ENCODE measurements at regions not wholly inside any gene's neighbourhood (a gene's known extent, or its start where the extent isn't known, plus 50 kb on each side); places are given as distances from the start of the nearest gene placed in this dataset.
A peak's percentile ranks its signal among the peaks of the same experiment; 100 is the strongest.

- DNase-seq: no peak
Measured at GRCh38 chr2:217687771-217688170, 315.0 kb downstream of the TNS1 start.

DNA sequence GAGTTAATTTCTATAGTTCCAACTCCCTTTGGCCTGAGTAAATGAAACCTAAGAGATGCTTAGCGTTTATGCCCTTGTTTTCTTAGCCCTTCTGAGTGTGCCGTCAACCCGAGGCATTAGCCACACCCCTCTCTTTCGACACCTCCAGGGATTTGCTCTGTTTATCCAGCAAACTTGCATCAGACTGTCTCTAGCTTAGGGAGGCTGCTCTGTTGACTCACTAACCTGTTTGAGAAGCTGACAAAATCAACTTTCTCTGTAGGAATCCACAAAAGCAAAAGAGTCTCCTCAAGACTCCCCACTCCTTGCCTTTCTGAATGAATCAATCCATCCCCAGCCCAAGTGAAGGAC lies 317.6 kb downstream of the TNS1 start:
- DNase-seq: no peak

DNA sequence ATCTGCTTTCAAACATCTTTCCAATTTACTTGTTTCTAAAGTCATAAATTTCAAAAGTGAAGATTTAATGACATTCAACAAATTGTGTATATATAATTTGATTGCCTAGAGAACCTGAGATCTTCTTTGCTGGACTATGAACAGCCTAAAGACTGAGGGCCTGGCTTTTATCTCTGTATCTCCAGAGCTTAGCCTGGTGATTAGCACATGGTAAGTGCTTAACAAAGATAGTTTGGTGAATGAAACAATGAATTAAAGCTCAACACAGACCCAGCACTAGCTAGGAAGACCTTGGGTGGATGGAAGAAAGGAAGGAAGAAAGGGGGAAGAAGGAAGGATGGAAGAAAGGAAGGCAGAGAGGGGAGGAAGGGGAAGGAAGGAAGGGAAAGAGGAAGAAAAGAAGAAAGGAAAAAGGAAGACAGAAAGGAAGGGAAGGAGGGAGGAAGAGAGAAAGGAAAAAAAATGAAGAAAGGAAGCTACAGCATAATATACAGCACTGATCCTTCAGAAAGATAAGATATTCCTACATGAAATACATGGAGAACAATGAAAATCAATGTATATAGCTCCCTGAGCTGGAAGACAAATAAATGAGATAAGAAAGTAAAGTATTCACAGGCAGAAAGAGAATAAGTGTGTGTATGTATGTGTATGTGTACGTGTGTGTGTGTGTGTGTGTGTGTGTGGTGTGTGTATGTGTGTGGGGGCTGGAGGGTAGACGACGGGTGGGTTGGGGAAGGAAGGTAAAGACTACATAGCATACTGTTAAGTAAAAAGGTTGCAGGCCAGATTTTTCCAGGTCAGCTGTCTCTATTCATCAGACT lies 318.2 kb downstream of the TNS1 start:
- no peak for DNase-seq

- DNase-seq: no peak
Measured at GRCh38 chr2:217683106-217683870, 319.5 kb downstream of the TNS1 start.

GRCh38 chr2:217681791-217682190 lies 321.0 kb downstream of the TNS1 start:
- DNase-seq: no peak

DNA sequence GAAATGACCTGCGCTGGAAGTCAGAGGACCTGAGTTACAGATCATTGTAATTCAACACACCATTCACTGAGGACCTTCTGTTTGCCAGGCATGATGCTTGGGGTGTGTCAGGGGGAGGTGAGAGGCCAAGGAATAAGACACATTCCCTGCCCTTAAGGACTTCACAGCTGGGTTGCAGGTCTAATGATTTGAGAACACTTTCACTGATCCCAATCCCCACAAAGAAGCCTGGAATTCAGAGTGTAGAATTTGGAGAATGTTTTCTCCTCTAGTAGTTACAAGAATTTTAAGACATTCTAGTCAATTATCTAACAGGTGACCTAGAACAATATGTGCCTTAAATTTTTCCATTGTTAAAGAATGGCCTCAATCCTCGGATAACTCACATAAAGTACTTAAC lies 322.4 kb downstream of the TNS1 start:
- DNase-seq: no peak

GRCh38 chr2:217673627-217674026 lies 329.2 kb downstream of the TNS1 start:
- no peak for DNase-seq

- no peak for DNase-seq
Measured at GRCh38 chr2:217672472-217672871, 330.3 kb downstream of the TNS1 start.

DNA sequence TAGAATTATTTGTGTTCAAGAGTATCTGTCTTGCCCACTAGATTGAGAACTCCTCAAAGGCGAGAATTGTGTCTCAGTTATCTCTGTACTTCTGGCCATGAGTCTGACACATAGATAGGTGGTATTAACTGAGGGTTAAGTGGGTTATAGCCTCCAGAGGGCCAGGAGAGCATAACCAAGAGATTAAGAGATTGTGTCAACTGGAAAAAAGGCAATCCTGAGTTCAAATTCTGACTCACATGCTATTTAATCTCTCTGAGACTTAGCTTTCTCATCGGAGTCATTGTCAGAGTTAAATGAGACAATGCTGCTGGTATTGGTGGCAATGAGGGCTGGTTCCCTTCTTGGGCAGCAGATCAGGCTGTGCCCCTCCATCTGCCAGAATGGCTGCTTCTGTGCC lies 330.9 kb downstream of the TNS1 start:
- no peak for DNase-seq

GRCh38 chr2:217671075-217671474 lies 331.7 kb downstream of the TNS1 start:
- no peak for DNase-seq

DNA sequence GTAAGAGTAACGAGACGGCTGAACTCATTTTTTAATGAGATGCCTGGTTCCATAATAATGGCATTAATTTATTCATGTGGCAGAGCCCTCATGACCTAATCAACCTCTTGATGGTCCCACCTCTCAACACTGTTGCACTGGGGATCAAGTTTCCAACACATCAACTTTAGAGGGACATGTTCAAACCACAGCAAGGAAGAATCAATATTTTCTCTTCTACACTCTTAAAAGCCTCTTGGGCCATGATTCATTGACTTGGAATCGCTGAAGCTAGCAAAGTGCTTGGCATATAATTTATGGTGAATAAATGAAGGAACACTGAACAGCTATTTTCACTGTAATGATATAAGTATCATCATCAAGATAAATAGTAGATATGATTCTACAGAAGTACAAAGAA lies 333.0 kb downstream of the TNS1 start:
- no peak for DNase-seq

DNA sequence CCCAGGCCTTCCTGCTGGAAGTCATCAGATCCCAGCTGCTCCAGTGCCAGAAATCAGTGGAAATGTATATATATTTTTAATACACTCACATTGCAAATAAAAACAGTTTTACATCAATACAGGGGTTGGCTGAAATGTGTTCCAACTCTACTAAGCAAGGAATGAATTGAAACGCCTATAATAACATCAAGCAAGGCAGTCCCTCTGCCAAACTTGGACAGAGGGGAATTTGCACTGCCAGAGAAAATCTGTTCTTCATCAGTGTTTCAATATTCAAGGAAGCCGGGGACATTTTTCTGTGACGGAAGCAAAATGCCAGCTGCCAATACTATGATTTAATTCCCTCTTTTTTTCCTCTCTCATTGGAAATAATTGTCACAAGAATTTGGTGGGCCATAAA lies 335.3 kb downstream of the TNS1 start:
- peak; percentile 87 for DNase-seq

DNA sequence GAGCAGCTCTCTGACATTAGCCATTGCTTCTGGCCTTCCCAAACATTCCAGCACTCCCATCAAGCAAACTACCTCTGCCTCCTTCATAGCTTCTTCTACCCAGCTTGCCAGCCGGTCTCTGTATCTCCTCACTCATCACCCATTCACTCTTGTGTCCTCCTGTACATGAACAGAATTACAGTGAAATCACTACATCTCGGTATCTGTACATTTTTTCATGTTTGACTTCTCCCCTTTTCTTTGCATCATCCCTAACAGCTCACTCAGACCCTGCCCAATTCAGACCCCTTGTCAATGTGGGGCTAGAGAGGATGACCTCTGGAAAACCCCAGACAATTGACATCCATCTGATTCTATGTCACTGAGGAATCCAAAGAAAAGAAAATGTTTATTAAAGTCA lies 335.8 kb downstream of the TNS1 start:
- DNase-seq: no peak

- DNase-seq: no peak
Measured at GRCh38 chr2:217666338-217666737, 336.5 kb downstream of the TNS1 start.

DNA sequence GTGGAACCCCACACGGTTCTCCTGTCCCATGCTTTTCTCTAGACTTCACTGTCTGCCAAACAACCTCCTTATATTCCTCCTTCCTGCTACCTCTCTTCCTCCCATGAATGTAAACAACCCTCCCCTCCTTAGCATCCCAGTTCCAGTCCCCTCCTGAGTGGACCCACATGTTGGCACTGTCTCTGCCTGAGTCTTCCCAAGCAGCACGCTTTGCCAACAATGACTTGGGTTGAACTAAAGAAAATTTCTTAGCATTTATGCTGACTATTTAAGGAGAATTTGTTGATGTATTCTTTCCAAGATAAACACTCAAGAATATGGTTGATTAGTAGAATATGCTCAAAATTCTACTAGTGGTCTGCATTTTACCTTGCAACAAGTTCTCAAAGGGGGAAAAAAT lies 338.0 kb downstream of the TNS1 start:
- DNase-seq: no peak

GRCh38 chr2:217662984-217663602 lies 339.7 kb downstream of the TNS1 start:
- DNase-seq: no peak

- no peak for DNase-seq
Measured at GRCh38 chr2:217661378-217661777, 341.4 kb downstream of the TNS1 start.

DNA sequence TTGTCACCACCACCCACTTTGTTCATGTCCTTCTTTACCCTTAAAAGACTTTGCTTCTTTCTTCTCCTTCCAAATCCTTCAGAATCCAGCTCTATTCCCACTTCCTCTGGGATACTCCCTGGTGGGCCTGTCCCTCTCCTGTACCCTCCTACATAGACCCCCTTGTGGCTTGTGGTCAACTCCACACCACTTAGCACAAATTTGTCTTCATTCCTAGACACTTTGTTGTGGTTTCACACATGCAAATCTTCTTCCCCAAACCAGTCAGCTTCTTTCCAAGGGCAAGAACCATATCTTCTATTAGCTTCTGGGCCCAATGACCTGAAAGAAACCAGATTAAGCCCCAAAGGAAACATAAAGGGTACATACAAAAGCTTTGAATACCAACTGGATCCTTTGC lies 342.4 kb downstream of the TNS1 start:
- DNase-seq: no peak

- DNase-seq: no peak
Measured at GRCh38 chr2:217658806-217659205, 344.0 kb downstream of the TNS1 start.

GRCh38 chr2:217657252-217657651 lies 345.5 kb downstream of the TNS1 start:
- DNase-seq: no peak

- no peak for DNase-seq
Measured at GRCh38 chr2:217656316-217656715, 346.5 kb downstream of the TNS1 start.

DNA sequence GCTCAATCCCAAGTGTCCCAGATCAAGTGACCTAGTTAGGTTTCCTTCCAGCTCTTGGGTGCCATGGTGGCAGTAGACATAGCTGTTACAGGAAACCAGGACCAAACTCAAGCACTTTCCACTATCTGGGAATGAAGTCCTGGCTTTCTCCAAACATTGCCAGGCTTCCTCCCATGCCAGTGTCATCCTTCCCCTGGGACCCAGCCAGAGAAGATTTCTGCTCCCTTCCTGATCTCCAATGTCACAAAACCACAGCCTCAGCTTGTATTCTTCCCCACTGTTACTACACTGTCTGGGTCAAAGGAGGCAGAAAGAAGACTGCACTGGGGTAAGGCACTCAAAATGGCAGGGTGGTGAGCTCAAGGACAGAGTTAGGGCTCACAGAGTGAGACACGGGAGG lies 347.1 kb downstream of the TNS1 start:
- no peak for DNase-seq

DNA sequence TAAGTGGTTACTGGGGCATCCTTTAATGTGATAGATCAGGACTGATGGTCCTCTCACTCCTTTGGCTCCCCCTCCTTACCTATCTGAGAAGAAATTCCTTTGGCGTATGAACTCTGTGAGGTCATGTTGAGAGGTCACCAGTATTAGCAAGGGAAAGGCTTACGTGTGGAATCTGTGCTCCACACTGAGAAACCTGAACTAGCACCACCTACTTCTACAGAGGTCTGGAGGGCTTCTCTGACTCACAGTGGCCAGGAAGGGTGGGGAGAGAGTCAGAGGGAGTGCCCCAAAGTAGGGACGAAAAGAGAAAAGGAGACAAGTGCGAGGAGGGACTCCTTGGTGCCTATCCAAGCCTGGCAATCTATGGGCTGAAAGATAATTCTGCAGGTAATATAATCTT lies 348.6 kb downstream of the TNS1 start:
- no peak for DNase-seq

Measured in left hindlimb (tissue), 1 donor.